LNCAP (cell line): ENCODE measurements at regions not wholly inside any gene's neighbourhood (a gene's known extent, or its start where the extent isn't known, plus 50 kb on each side); places are given as distances from the start of the nearest gene placed in this dataset.

Experiments used
- TF ChIP-seq, protein P1 (sequence below): fragments of 450-650 bp; IDR thresholded peaks from 2 replicates; pipeline ENCODE4 v1.5.1; 2017; ENCODE audit warnings: mild to moderate bottlenecking

- TF ChIP-seq, protein P1, sequence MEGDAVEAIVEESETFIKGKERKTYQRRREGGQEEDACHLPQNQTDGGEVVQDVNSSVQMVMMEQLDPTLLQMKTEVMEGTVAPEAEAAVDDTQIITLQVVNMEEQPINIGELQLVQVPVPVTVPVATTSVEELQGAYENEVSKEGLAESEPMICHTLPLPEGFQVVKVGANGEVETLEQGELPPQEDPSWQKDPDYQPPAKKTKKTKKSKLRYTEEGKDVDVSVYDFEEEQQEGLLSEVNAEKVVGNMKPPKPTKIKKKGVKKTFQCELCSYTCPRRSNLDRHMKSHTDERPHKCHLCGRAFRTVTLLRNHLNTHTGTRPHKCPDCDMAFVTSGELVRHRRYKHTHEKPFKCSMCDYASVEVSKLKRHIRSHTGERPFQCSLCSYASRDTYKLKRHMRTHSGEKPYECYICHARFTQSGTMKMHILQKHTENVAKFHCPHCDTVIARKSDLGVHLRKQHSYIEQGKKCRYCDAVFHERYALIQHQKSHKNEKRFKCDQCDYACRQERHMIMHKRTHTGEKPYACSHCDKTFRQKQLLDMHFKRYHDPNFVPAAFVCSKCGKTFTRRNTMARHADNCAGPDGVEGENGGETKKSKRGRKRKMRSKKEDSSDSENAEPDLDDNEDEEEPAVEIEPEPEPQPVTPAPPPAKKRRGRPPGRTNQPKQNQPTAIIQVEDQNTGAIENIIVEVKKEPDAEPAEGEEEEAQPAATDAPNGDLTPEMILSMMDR: no peak
These were observed 344.5 kb downstream of the KCNRG start for GRCh38 chr13:50359779-50360178.

DNA sequence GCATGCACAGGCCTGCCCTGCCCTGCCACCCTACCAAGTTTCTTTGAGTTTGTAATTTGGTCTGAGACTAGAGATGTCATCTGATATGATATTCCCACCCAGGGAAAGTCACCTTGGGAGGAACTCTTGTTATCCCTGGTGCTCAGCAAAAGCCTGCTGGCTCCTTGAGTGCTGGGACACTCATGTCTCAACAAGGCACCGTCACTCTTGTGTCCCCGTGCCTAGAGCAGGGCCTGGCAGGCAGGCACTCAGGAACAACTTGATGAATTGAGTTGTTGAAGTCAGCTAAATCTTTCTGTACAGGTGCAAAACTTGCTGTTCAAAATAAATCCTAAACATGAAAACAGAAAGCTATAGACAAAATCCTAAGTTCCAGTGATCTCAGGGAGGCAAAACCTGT is 345.4 kb downstream of the KCNRG start:
- TF ChIP-seq, protein P1: no peak

- TF ChIP-seq, protein P1: no peak
These were observed 346.0 kb downstream of the KCNRG start for GRCh38 chr13:50361282-50361681.

DNA sequence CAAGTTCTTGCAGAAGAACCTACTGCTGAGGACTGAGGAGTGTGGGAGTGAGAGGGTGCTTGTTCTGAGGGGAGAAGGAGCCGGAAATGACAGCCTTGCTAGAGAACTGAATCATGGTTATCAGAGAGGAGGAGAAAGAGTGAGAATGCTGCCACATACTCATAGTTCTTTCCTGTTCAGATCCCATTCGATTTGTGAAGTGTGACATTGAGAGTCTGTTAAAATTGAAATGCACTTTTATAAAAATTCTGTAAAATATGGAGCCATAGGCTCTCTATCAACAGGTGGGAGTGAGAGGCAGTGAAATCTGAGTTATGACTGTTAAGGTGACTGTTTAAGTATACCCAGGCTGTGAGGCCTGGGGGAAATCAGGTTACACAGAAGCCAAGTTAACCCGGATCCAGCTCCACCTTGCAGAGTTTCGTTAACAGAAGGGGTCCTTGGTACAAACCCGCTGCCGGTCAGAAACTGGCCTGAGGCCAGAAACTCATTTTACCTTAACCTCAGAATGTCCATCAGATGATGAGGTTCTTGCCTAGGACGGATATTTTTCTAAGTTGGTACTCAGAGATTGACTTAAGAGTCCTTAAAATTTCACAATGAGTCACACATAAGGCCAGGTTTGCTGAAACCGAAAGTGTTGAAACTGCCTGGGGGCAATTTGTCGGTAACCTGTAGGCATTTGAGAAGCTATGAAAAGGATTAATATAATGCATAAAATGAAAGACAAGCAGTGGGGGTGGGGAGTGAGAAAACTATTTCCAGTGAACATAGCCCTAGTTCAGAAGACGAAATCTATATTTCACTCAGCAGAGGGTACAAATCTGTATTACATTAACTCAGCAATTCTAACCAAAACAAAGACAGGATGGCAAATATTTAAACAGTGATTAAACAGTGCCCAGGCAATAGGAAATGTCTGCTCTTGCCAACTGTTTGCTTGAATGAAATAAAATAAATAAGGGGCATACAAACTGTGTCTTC is 350.5 kb downstream of the KCNRG start:
- TF ChIP-seq, protein P1: no peak

DNA sequence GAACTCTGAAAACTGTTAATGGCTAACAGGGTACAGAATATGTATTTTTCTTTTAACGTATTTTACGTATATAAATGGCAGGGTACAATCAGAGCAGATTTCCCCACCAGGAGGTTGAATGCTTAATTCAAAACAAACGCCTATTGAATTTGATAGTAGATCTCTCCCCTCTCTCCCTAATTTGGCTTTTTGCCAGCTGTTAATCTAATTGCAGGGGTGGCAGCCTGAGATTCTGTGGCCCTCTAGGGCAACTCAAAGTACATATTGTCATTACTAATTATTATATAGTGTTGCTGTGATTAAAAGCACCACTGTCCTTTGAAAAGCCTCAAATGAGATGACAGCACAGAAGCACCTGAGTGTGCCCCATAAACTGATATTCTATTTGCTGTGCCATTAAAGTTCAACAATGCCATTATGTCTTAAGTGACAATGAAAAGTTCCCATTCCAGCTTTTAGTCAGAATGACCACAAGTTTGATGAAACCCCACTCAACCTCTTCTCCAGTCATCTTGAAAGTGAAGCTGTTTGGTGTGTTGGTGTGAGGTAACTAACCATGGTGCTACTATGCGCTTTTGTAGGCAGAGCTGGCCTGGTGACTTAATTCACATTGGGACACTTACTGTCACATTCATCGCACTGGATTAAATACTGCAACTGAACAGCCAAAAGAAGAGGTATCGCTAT is 351.4 kb downstream of the KCNRG start:
- TF ChIP-seq, protein P1: no peak

GRCh38 chr13:50369646-50370045 is 354.4 kb downstream of the KCNRG start:
- TF ChIP-seq, protein P1: no peak

GRCh38 chr13:50370303-50370950 is 355.2 kb downstream of the KCNRG start:
- TF ChIP-seq, protein P1: no peak
